GM21737 (cell line): ENCODE measurements at regions not wholly inside any gene's neighbourhood (a gene's known extent, or its start where the extent isn't known, plus 50 kb on each side); places are given as distances from the start of the nearest gene placed in this dataset.

ENCODE experiments used
- ATAC-seq: cut with Tn5 transposase; IDR thresholded peaks from one replicate; pipeline ENCODE4 v1.9.1; 2021; ENCODE audit warnings: mild to moderate bottlenecking, moderate library complexity; ENCODE audit not compliant: unreplicated experiment

GRCh38 chr21:18191139-18191538 lies 53.5 kb upstream of the CHODL start:
- no peak for ATAC-seq

GRCh38 chr21:18178509-18178908 lies 66.1 kb upstream of the CHODL start:
- ATAC-seq, result no peak

GRCh38 chr21:18174370-18174769 lies 70.3 kb upstream of the CHODL start:
- no peak for ATAC-seq

- ATAC-seq, result no peak
Observed at GRCh38 chr21:18170829-18171228, 73.8 kb upstream of the CHODL start.

- no peak for ATAC-seq
Observed at GRCh38 chr21:18170221-18170620, 74.4 kb upstream of the CHODL start.

GRCh38 chr21:18168108-18168507 lies 76.5 kb upstream of the CHODL start:
- no peak for ATAC-seq

- no peak for ATAC-seq
Observed at GRCh38 chr21:18164933-18165332, 79.7 kb upstream of the CHODL start.

- ATAC-seq, result no peak
Observed at GRCh38 chr21:18164483-18164882, 80.2 kb upstream of the CHODL start.

GRCh38 chr21:18163956-18164355 lies 80.7 kb upstream of the CHODL start:
- ATAC-seq, result no peak

GRCh38 chr21:18161841-18162240 lies 82.8 kb upstream of the CHODL start:
- ATAC-seq, result no peak

- ATAC-seq, result no peak
Observed at GRCh38 chr21:18157406-18157805, 87.2 kb upstream of the CHODL start.

GRCh38 chr21:18155508-18156193 lies 89.0 kb upstream of the CHODL start:
- ATAC-seq, result no peak

GRCh38 chr21:18153063-18153462 lies 91.6 kb upstream of the CHODL start:
- no peak for ATAC-seq

GRCh38 chr21:18152371-18152770 lies 92.3 kb upstream of the CHODL start:
- no peak for ATAC-seq

GRCh38 chr21:18151046-18151445 lies 93.6 kb upstream of the CHODL start:
- ATAC-seq, result no peak

- no peak for ATAC-seq
Observed at GRCh38 chr21:18148401-18148800, 96.2 kb upstream of the CHODL start.

- no peak for ATAC-seq
Observed at GRCh38 chr21:18147678-18148077, 97.0 kb upstream of the CHODL start.

GRCh38 chr21:18146820-18147219 lies 97.8 kb upstream of the CHODL start:
- ATAC-seq, result no peak

GRCh38 chr21:18144339-18144738 lies 100.3 kb upstream of the CHODL start:
- no peak for ATAC-seq

GRCh38 chr21:18142655-18143054 lies 102.0 kb upstream of the CHODL start:
- no peak for ATAC-seq

GRCh38 chr21:18138507-18138906 lies 106.1 kb upstream of the CHODL start:
- ATAC-seq, result no peak

- ATAC-seq, result no peak
Observed at GRCh38 chr21:18129526-18129925, 115.1 kb upstream of the CHODL start.

GRCh38 chr21:18118566-18118965 lies 126.1 kb upstream of the CHODL start:
- no peak for ATAC-seq
